Astrocyte of the cerebellum (primary cell): ENCODE measurements at regions not wholly inside any gene's neighbourhood (a gene's known extent, or its start where the extent isn't known, plus 50 kb on each side); places are given as distances from the start of the nearest gene placed in this dataset.
A peak's percentile ranks its signal among the peaks of the same experiment; 100 is the strongest.
"Not testable (repeated sequence)": the region's sequence is repeated elsewhere in the genome, so short reads cannot be mapped to it uniquely, and the experiment has no call there.

ENCODE experiments used
- DNase-seq: peaks from one replicate; pipeline ENCODE4 v3.0.0-alpha.2; 2011; ENCODE audit warnings: low read depth
- H3K4me3 ChIP-seq: 2 replicates; pipeline ENCODE4 v1.5.1; 2011; ENCODE audit warnings: mild to moderate bottlenecking, low read depth, low read length, moderate library complexity
- in situ Hi-C: cut with HindIII; loops from 2 replicates; pipeline ENCODE4 v1.10.0; 2017; ENCODE audit warnings: low sequenced_read_pairs
- TF ChIP-seq, protein P1 (sequence below): IDR thresholded peaks from 2 replicates; pipeline ENCODE4 v1.5.1; 2012; ENCODE audit warnings: low read length, low read depth, moderate library complexity, mild to moderate bottlenecking; ENCODE audit errors: missing control alignments

DNA sequence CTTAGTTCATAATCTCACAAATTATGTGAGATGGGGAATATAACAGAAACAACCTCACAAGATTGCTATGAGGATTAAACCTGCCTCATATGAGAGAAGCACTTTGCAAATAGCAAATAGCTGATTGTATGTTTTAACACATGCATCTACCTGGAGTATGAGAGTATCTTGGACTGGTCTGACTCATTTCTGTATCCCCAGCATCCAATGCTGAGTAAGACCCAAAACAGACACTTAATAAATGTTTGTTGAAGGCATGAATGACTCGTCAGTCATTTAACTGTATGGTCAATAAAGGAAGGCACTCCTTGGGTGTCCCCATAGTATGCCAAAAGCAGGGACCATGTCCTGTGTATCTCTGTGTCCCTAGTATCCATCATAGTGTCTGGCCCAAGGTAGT is 350.9 kb upstream of the F9 start:
- in situ Hi-C loops: no loop called here
- no peak overlapping the region for H3K4me3 ChIP-seq
- TF ChIP-seq, protein P1, sequence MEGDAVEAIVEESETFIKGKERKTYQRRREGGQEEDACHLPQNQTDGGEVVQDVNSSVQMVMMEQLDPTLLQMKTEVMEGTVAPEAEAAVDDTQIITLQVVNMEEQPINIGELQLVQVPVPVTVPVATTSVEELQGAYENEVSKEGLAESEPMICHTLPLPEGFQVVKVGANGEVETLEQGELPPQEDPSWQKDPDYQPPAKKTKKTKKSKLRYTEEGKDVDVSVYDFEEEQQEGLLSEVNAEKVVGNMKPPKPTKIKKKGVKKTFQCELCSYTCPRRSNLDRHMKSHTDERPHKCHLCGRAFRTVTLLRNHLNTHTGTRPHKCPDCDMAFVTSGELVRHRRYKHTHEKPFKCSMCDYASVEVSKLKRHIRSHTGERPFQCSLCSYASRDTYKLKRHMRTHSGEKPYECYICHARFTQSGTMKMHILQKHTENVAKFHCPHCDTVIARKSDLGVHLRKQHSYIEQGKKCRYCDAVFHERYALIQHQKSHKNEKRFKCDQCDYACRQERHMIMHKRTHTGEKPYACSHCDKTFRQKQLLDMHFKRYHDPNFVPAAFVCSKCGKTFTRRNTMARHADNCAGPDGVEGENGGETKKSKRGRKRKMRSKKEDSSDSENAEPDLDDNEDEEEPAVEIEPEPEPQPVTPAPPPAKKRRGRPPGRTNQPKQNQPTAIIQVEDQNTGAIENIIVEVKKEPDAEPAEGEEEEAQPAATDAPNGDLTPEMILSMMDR: no peak

DNA sequence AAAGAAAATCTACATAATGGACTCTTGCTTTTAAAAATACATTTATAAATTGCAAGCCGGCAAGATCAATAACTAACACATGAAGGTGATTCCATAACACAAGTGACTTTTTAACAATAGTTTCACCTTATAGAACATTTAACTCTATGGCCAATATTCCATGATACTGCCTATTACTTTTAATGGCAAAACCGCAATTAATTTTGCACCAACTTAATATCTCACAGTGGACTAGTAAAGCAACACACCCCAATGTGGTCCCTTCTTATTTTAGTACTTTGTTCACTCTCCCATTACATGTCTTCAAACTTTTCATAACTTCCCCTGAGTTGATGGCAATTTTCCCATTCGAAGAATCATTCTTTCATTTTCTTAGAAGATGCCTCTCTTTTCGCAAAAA is 351.6 kb upstream of the F9 start:
- in situ Hi-C loops: no loop called here

More for the DNA sequence above, 350.9 kb upstream of the F9 start:
- no peak for DNase-seq

DNA sequence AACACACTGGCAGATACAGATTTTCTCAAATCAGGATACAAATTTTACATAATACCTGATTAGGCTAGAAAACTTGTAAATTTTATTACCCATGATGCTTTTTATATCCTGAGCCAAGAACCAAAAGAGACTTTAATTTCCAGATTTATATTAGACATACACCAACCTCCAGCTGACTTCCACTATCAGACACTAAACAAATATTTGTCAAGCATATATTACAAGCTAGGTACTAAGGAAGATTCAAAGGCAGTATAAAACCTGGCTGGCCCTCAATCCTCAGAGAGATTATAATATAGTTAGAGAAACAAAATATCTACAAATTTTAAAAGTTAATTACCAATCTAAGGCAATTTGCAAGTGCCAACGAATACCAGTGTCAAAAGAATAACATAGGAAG is 357.8 kb upstream of the F9 start:
- H3K4me3 ChIP-seq: no peak overlapping the region
- TF ChIP-seq, protein P1: no peak
- DNase-seq: no peak
- in situ Hi-C loops: no loop called here

More for the DNA sequence above, 351.6 kb upstream of the F9 start:
- no peak overlapping the region for H3K4me3 ChIP-seq
- TF ChIP-seq, protein P1: no peak
- no peak for DNase-seq

DNA sequence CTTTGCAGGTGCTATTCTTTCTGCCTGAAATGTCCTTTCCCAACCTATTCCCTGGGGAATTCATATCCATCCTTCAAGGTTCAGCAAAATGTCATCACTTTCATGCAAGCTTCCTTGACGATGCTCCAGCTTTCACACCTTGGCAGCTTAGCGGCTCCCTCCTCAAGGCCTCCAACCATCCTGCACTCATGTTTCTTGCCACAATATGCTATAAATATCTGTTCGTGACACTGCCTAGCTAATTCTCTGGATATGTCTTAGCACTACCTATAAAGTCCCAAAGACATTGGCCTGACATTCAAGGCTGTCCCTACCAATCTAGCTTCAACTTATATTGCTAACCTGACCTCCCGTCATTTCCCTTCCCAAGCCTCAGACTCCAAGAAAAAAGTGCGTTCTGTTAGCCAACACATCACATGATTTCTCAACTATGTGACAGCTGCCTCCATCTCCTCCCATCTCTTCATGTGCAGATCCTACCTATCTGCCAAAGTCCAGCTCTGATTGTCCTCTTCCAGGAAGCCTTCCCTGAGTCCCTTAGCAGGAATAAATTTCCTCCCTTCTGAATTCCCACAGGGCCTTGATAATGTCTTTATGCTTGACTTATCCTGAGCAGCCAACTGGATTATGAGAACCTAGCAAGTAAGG is 359.9 kb upstream of the F9 start:
- DNase-seq: no peak

DNA sequence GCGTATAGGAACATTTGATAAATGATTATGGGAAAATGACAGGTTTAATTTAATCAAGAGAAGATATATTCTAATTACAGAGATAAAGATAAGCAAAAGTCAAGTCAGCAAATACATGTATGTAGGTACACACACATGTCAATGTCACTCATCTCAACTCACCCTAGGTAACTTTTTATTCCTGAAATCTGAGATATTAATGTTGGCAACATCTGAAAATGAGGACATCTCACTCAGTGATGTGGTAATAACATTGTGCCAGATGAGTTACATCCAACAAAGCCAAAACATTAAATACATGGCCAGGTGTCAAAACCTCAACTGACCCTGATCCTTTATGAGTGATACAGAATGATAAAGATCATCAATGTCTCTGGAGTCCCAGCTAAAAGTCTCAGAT is 363.3 kb upstream of the F9 start:
- H3K4me3 ChIP-seq: no peak overlapping the region
- TF ChIP-seq, protein P1: no peak
- in situ Hi-C loops: no loop called here
- no peak for DNase-seq

More for the DNA sequence above, 359.9 kb upstream of the F9 start:
- in situ Hi-C loops: no loop called here
- TF ChIP-seq, protein P1: no peak
- H3K4me3 ChIP-seq: no peak overlapping the region

DNA sequence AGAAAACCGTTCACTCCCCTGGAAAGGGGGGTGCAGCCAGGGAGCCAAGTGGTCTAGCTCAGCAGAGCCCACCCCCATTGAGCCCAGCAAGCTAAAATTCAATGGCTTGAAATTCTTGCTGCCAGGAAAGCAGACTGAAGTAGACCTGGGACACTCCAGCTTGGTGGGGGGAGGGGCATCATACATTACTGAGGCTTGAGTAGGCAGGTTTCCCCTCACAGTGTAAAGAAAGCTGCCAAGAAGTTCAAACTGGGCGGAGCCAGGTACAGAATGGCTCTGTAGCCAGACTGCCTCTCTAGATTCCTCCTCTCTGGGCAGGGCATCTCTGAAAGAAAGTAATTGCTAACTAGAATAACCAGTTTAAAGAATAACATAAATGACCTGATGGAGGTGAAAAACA is 372.3 kb upstream of the F9 start:
- TF ChIP-seq, protein P1: no peak
- no peak overlapping the region for H3K4me3 ChIP-seq
- in situ Hi-C loops: no loop called here
- no peak for DNase-seq

DNA sequence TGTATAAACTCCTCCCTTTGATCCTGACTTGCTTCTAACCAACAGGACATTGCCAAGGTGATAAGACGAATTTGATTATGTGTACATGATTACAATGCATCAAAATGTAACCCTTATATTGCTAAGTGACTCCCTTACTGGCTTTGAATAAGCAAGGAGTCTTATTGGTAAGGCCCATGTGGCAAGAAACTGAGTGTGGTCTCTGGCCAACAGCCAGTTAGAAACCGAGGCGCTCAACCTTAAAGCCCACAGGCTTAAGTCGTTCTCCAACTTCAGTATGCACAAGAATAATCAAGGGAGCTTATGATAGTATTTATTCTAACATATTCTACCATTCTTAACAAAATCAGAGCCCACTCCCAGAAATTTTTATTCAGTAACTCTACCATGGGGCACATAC is 374.2 kb upstream of the F9 start:
- TF ChIP-seq, protein P1: no peak
- H3K4me3 ChIP-seq: no peak overlapping the region
- in situ Hi-C loops: no loop called here

DNA sequence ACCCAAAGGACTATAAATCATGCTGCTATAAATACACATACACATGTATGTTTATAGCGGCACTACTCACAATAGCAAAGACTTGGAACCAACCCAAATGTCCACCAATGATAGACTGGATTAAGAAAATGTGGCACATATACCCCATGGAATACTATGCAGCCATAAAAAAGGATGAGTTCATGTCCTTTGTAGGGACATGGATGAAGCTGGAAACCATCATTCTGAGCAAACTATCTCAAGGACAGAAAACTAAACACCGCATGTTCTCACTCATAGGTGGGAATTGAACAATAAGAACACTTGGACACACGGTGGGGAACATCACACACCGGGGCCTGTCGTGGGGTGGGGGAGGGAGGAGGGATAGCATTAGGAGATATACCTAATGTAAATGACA is 383.9 kb upstream of the F9 start:
- in situ Hi-C loops, H3K4me3 ChIP-seq, DNase-seq: not testable (repeated sequence)

More for the DNA sequence above, 374.2 kb upstream of the F9 start:
- peak; percentile 5 for DNase-seq
